ENCODE measurements at regions not wholly inside any gene's neighbourhood (a gene's known extent, or its start where the extent isn't known, plus 50 kb on each side); places are given as distances from the start of the nearest gene placed in this dataset.

- no peak overlapping the region for H3K27ac ChIP-seq (ENCODE audit: low read length)
- no peaks in the 10 kb centered on the region for H3K9me2 ChIP-seq (replicated peaks; ENCODE audit: low read length)
- no peak overlapping the region for H3K4me2 ChIP-seq (ENCODE audit: low read length)
- DNase-seq (peak; percentile 48), ATAC-seq (peak; percentile 67)
- TF ChIP-seq CTCF (conservative IDR thresholded peaks at IDR 0.05; ENCODE audit: low read depth, low read length) (no peak), EZH2 (IDR thresholded peaks at IDR 0.05; ENCODE audit: low read length, unreplicated experiment) (no peak), EZH2phosphoT487 (IDR thresholded peaks at IDR 0.05; ENCODE audit: borderline replicate concordance, low read length) (no peak)
- no TSS peak for BruUV-seq (replicated peaks)
- POLR2A ChIA-PET (ENCODE audit: unreplicated experiment) = no interaction called here
- H2AFZ ChIP-seq (ENCODE audit: low read length) = 0 out of 2 replicates have a peak overlapping the region, but pooled peaks have one; percentile 12
- no peaks in the 10 kb centered on the region for H3K79me2 ChIP-seq (ENCODE audit: low read length)
- no peak overlapping the region for H3K9ac ChIP-seq (ENCODE audit: low read length)
- no peaks in the 10 kb centered on the region for H3K27me3 ChIP-seq (ENCODE audit: low read length)
- CTCF ChIA-PET = no interaction called here
- no peaks in the 10 kb centered on the region for H3F3A ChIP-seq (ENCODE audit: low read length, unreplicated experiment)
- H3K36me3 ChIP-seq (ENCODE audit: low read depth, low read length) = no peaks in the 10 kb centered on the region
- no peaks in the 10 kb centered on the region for H4K20me1 ChIP-seq (ENCODE audit: low read length)
- intact Hi-C loops (cut with micrococcal nuclease) = no loop called here
- no peaks in the 10 kb centered on the region for H3K9me3 ChIP-seq (ENCODE audit: low read length)
- no peaks in the 10 kb centered on the region for H3K4me1 ChIP-seq (ENCODE audit: insufficient read depth, low read length)
- H3K4me3 ChIP-seq (ENCODE audit: low read length) = no peak overlapping the region
These were observed 182.2 kb upstream of the STXBP5 start for GRCh38 chr6:147022041-147022440.

- Histone ChIP-seq H3K27ac (ENCODE audit: low read length) (no peak overlapping the region), H3K79me2 (ENCODE audit: low read length) (no peaks in the 10 kb centered on the region), H3K36me3 (ENCODE audit: low read depth, low read length) (no peaks in the 10 kb centered on the region), H2AFZ (ENCODE audit: low read length) (no peak overlapping the region), H3K9me3 (ENCODE audit: low read length) (no peaks in the 10 kb centered on the region), H3K4me1 (ENCODE audit: insufficient read depth, low read length) (no peaks in the 10 kb centered on the region), H3K4me2 (ENCODE audit: low read length) (no peak overlapping the region), H3K9me2 (replicated peaks; ENCODE audit: low read length) (no peaks in the 10 kb centered on the region), H4K20me1 (ENCODE audit: low read length) (no peaks in the 10 kb centered on the region), H3F3A (ENCODE audit: low read length, unreplicated experiment) (no peaks in the 10 kb centered on the region), H3K27me3 (ENCODE audit: low read length) (no peaks in the 10 kb centered on the region), H3K9ac (ENCODE audit: low read length) (no peak overlapping the region), H3K4me3 (ENCODE audit: low read length) (no peak overlapping the region)
- no peak for ATAC-seq
- no peak for DNase-seq
- intact Hi-C loops (cut with micrococcal nuclease) = no loop called here
- CTCF ChIA-PET = no interaction called here
- POLR2A ChIA-PET (ENCODE audit: unreplicated experiment) = no interaction called here
- no TSS peak for BruUV-seq (replicated peaks)
- TF ChIP-seq EZH2 (IDR thresholded peaks at IDR 0.05; ENCODE audit: low read length, unreplicated experiment) (no peak), EZH2phosphoT487 (IDR thresholded peaks at IDR 0.05; ENCODE audit: borderline replicate concordance, low read length) (no peak), CTCF (conservative IDR thresholded peaks at IDR 0.05; ENCODE audit: low read depth, low read length) (no peak)
These were observed 181.1 kb upstream of the STXBP5 start for GRCh38 chr6:147023148-147023547.

GRCh38 chr6:147023581-147023980, 180.6 kb upstream of the STXBP5 start:
- intact Hi-C loops (cut with micrococcal nuclease) = no loop called here
- Histone ChIP-seq H3K4me3 (ENCODE audit: low read length) (no peak overlapping the region), H3F3A (ENCODE audit: low read length, unreplicated experiment) (no peaks in the 10 kb centered on the region), H2AFZ (ENCODE audit: low read length) (no peak overlapping the region), H3K9ac (ENCODE audit: low read length) (no peak overlapping the region), H3K9me2 (replicated peaks; ENCODE audit: low read length) (no peaks in the 10 kb centered on the region), H3K4me1 (ENCODE audit: insufficient read depth, low read length) (no peaks in the 10 kb centered on the region), H3K27ac (ENCODE audit: low read length) (no peak overlapping the region), H3K9me3 (ENCODE audit: low read length) (no peaks in the 10 kb centered on the region), H3K79me2 (ENCODE audit: low read length) (no peaks in the 10 kb centered on the region), H3K4me2 (ENCODE audit: low read length) (no peak overlapping the region), H3K27me3 (ENCODE audit: low read length) (no peaks in the 10 kb centered on the region), H3K36me3 (ENCODE audit: low read depth, low read length) (no peaks in the 10 kb centered on the region), H4K20me1 (ENCODE audit: low read length) (no peaks in the 10 kb centered on the region)
- TF ChIP-seq CTCF (conservative IDR thresholded peaks at IDR 0.05; ENCODE audit: low read depth, low read length) (no peak), EZH2 (IDR thresholded peaks at IDR 0.05; ENCODE audit: low read length, unreplicated experiment) (no peak), EZH2phosphoT487 (IDR thresholded peaks at IDR 0.05; ENCODE audit: borderline replicate concordance, low read length) (no peak)
- ChIA-PET CTCF (no interaction called here), POLR2A (ENCODE audit: unreplicated experiment) (no interaction called here)
- ATAC-seq (no peak), DNase-seq (no peak)
- BruUV-seq (replicated peaks) = no TSS peak

Data from PC-3 (cell line).